EH (cell line): ENCODE measurements at regions not wholly inside any gene's neighbourhood (a gene's known extent, or its start where the extent isn't known, plus 50 kb on each side); places are given as distances from the start of the nearest gene placed in this dataset.
A peak's percentile ranks its signal among the peaks of the same experiment; 100 is the strongest.

Source experiments
- DNase-seq: peaks from one replicate; pipeline ENCODE4 v3.0.0-alpha.2; 2015; ENCODE audit warnings: low read depth

DNA sequence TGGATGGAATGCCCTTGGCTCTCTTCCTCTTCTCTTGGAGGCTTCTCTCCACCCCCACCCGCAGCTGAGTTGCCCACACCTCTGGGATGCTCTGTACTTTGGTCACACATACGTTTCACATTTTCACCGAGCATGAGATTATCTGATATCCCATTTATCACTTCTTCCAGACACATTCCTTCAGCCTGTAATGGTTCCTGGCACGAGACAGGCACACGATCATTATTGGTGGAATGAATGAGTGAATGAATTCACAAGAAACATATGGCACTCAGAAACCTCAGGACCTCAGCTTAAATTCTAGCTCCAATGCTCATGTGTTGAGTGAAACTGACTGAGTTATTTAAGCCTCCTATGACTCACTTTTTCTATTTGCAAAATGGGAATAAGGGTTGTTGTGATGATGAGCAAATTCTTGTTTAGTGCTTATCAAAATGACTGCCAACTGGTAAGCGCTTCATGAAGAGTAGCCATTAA lies 242.7 kb upstream of the JUN start:
- peak; percentile 94 for DNase-seq

DNA sequence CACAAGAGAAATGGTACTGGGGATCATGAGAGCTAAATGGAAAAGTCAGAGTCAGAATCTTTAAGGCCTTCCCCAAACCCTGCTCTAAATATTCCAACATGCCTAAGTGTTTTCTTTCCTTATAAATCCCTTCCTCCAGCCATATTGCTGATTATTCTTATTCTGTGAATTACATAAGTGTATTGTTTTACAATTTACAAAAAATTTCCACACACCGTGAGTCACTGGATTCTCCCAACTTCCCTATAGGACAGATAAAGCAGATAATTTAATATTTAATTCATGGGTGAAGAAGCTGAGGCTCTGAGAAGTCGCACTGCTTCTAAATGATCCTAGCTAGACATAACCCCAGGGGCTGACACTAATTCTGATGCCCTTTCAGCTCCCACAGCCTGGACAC lies 243.3 kb upstream of the JUN start:
- DNase-seq = no peak

DNA sequence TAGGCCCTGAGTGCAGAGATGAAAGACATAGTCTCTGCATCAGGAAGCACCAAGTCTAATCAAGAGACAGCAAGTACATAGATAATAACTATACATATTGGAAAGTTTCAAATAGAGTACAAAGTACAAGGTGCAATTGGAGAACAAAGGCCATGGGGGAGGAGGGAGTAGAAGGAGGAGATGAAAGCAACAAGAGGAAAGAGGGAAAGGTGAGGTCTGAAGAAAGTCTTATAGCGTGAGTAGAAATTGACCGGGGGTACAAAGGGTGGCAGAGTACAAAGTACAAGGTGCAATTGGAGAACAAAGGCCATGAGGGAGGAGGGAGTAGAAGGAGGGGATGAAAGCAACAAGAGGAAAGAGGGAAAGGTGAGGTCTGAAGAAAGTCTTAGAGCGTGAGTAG lies 244.2 kb upstream of the JUN start:
- DNase-seq = no peak

DNA sequence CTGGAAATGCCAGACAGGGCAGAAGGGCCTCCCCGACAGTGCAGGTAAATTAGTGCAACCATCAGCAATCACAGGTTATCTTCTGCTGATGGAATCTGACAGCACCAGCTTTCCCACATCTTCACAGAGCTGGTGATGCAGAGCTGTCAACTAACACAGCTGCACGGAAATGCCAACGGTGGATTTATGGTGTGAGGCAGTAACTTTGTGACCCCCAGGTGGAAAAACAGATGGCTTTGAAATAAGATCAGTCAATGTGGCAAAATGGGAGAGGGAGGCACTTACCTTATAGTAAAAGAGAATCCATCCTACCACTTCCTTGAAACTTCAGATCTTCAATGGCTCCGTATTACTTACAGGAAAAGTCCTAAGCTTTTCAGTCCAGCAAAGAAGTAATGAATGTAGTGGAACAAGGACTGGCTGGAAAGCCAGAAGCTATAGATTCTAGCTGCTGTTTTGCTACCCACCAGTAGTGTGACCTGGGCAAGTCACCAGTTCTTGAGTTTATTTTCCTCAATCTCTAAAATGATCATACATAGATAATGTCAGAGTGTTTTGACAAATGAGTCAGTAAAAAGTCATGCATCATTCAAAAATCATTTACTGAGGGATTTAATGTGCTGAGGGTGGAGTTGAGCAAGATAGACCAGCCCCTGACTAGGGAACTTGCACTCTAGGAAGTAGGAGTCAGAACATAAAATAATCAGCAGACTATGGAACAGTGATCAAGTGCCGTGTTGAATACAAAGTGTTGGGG lies 245.7 kb upstream of the JUN start:
- peak; percentile 78 for DNase-seq

DNA sequence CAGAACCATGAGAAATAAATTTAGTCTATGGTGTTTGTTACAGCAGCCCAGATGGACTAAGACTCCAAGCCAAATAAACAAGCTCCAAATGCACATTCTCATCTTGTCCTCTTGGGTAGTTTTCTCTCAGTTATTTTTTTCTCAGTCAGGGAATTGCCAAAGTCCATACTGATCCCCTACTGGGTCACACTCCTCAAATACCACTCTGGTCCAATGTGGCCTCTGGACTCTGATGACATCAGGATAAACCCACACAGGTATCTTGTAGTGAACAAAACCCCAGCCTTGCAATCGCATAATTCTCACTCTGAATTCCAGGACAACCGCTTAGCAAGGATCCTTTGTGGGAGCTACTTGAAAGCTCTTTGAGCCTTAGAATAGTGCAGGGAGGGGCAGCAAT lies 248.4 kb upstream of the JUN start:
- no peak for DNase-seq

- DNase-seq = no peak
These were observed 249.9 kb upstream of the JUN start for GRCh38 chr1:59033761-59034160.

DNA sequence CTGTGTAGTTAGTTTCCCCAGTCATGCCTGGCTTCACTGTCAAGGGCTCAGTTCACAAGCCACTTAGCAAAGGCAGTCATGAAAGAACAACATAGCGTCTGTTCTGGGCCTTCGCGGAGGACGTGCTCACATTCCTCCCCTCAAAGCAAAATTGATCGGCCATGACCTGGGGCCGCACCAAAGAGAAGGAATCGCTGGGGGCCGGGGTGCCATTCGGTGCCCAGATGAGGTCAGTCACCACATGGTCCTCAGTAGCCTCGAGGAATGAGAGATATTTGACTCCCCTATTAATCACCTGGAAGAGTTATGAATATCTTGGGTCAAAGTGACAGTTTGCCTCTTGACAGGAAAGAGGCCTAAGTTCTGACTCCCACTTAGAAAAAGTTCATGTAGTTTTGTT lies 251.1 kb upstream of the JUN start:
- peak; percentile 15 for DNase-seq

GRCh38 chr1:59039551-59039950 lies 255.7 kb upstream of the JUN start:
- no peak for DNase-seq

DNA sequence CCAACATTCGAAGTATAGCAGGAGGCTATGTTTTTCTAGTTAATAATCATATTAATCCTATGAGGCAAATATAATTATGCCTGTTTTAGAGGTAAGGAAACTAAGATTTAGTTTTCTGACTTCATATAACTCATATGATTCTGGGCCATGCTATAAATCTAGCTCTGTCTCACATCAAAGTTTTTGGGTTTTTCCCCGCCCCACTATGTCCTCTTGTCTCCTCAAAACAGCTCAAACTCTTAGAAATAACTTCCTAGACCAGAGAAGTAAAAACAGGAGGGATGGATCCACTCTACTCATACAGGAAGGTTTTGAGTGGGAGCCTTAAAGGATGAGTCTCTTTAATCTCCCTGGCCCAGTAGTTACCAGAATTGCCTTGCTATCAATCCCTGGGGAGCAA lies 256.4 kb upstream of the FGGY start:
- no peak for DNase-seq

- peak; percentile 72 for DNase-seq
These were observed 255.1 kb upstream of the FGGY start for GRCh38 chr1:59041646-59042277.

DNA sequence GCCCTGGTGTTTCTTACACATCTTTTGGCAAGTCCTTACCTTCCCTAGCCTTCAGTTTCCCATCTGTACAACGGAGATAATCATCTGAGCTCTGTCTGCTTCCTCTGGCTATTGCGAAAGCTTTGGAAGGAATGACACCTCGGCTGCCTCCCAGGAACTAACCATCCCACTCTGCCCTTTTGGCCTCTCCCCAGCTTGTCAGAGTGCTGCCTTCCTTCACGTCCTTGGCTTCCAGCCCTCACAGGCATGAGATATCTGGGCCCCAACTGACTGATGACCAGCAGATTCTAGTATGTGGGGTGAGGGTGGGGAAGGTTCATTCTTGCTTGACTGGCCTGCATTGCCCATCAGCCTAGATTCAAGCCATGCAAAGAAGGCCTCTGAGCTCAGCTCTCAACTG lies 253.1 kb upstream of the FGGY start:
- DNase-seq = peak; percentile 99

- DNase-seq = peak; percentile 46
These were observed 252.3 kb upstream of the FGGY start for GRCh38 chr1:59044535-59045121.

DNA sequence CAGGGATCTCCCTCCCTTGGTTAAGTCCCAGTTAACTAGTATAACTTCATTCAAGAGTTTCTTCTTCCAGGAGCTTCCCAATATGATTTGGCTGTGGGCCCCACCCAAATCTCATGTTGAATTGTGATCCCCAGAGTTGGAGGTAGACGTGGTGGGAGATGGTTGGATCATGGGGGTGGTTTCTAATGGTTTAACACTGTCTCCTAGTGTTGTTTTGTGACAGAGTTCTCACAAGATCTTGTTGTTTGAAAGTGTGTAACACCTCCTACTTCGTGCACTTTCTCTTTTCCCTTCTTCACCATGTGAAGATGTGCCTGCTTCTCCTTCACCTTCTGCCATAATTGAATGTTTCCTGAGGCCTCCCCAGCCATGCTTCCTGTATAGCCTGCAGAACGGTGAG lies 251.8 kb upstream of the FGGY start:
- no peak for DNase-seq

- DNase-seq = no peak
These were observed 251.3 kb upstream of the FGGY start for GRCh38 chr1:59045636-59046035.

- peak; percentile 81 for DNase-seq
These were observed 250.8 kb upstream of the FGGY start for GRCh38 chr1:59046134-59046533.

GRCh38 chr1:59046730-59047157 lies 250.2 kb upstream of the FGGY start:
- no peak for DNase-seq

GRCh38 chr1:59051007-59051406 lies 245.9 kb upstream of the FGGY start:
- no peak for DNase-seq

- no peak for DNase-seq
These were observed 244.7 kb upstream of the FGGY start for GRCh38 chr1:59052166-59052590.

DNA sequence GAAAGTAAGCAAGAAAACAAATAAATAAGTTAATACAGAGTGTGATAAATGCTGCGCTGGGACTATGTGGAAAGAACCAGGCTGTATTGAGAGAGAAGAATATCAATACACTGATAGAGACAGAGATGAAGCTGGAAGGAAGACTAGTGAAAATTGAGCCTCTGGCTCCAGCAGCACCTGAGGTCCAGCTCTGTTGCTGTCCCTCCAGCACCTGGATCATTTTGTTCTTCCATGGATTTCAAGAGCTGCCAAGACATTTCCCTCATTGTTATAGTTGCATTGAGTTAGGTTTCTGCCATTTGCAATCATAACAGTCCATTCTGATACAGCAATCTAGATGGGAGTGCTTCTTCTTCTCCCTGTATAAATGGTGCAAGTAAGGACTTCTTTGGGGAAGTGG lies 242.7 kb upstream of the FGGY start:
- no peak for DNase-seq

- no peak for DNase-seq
These were observed 240.8 kb upstream of the FGGY start for GRCh38 chr1:59055908-59056719.

DNA sequence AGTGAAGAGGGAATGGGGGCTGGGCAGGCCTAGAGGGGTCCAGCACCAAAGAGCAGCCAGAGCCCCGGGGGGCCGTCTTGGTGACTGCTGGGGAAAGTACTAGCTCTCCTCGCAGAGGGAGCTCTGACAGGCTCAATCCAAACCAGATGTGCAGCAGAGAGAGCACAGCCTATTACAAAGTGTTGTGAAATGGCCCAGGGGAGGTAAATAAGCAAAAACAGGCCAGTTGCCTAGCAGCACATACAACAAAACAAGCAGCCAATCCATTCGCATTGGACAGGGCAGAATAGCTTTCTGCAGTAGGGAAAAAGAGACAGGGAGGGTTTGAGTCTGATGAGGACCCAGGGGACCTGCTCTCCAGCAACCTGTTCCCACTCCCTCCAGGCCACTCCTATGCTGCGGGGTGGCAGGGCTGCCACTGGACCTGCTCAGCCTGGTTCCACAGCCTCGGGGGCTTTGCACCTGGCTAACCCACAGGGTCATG lies 239.6 kb upstream of the FGGY start:
- peak; percentile 96 for DNase-seq

GRCh38 chr1:59057796-59058195 lies 239.1 kb upstream of the FGGY start:
- DNase-seq = no peak
